ENCODE measurements at regions not wholly inside any gene's neighbourhood (a gene's known extent, or its start where the extent isn't known, plus 50 kb on each side); places are given as distances from the start of the nearest gene placed in this dataset.

DNA sequence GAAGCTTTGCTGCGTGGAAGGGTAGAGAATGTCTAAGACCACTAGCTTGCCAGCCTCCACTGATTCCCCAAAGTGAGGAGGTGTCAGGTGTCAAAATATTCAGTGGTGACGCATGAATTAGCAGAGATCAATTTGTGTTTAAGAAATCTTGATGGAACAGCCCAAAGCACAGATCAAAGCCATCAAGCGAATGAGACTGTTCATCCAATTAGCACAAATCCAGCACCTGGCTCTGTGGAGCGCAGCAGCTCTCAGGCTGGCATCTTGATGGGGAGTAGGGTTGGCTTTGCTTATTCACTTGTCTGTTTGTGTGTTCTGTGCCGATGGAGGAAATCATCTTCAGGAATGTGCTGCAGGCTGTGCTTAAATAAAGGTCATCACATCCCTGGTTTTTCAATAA is 456.8 kb upstream of the CCL2 start:
- TF ChIP-seq, protein P1, sequence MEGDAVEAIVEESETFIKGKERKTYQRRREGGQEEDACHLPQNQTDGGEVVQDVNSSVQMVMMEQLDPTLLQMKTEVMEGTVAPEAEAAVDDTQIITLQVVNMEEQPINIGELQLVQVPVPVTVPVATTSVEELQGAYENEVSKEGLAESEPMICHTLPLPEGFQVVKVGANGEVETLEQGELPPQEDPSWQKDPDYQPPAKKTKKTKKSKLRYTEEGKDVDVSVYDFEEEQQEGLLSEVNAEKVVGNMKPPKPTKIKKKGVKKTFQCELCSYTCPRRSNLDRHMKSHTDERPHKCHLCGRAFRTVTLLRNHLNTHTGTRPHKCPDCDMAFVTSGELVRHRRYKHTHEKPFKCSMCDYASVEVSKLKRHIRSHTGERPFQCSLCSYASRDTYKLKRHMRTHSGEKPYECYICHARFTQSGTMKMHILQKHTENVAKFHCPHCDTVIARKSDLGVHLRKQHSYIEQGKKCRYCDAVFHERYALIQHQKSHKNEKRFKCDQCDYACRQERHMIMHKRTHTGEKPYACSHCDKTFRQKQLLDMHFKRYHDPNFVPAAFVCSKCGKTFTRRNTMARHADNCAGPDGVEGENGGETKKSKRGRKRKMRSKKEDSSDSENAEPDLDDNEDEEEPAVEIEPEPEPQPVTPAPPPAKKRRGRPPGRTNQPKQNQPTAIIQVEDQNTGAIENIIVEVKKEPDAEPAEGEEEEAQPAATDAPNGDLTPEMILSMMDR (IDR thresholded peaks at IDR 0.05): no peak
- TF ChIP-seq EZH2 (IDR thresholded peaks at IDR 0.05; ENCODE audit: borderline replicate concordance, insufficient read depth, low read depth, low read length, poor library complexity, severe bottlenecking): no peak
- no peaks in the 10 kb centered on the region for H4K20me1 ChIP-seq (ENCODE audit: control insufficient read depth, insufficient read depth, low read length, poor library complexity, severe bottlenecking)
- H3K9ac ChIP-seq (ENCODE audit: low read length): no peak overlapping the region
- Mint-ChIP-seq H3K4me1 (no peaks in the 10 kb centered on the region), H3K27ac (no peak overlapping the region), H3K27me3 (peaks cover 19% of the 10 kb centered on the region), H3K9me3 (ENCODE audit: insufficient read depth) (no peaks in the 10 kb centered on the region), H3K4me3 (no peak overlapping the region)
- H3K36me3 ChIP-seq (replicated peaks in 1 of 2; ENCODE audit: control extremely low read depth in 1 of 2, control insufficient read depth in 1 of 2, extremely low read depth in 1 of 2, insufficient read depth in 2 of 2, low read length in 1 of 2): no peaks in the 10 kb centered on the region
- no peak for DNase-seq
- ATAC-seq (ENCODE audit: low read depth): no peak
- no peaks in the 10 kb centered on the region for H3K4me1 ChIP-seq (ENCODE audit: control insufficient read depth in 2 of 2, insufficient read depth in 2 of 2, low read length in 2 of 2)
- H3K27ac ChIP-seq (ENCODE audit: low read length in 2 of 2): no peak overlapping the region
- H2AFZ ChIP-seq (ENCODE audit: insufficient read depth, low read depth, low read length, poor library complexity, severe bottlenecking): no peak overlapping the region
- H3K79me2 ChIP-seq (ENCODE audit: control insufficient read depth, insufficient read depth, low read length): no peaks in the 10 kb centered on the region
- intact Hi-C loops (cut with micrococcal nuclease): no loop called here
- POLR2A ChIA-PET: no interaction called here
- H3K4me2 ChIP-seq (replicated peaks; ENCODE audit: low read depth, low read length, poor library complexity, severe bottlenecking): no peak overlapping the region
- no peaks in the 10 kb centered on the region for H3K9me3 ChIP-seq (ENCODE audit: control extremely low read depth in 1 of 3, control insufficient read depth in 2 of 3, insufficient read depth in 1 of 3, low read length in 2 of 3)
- 100% methylated on average over 2 of the region's 5 CpGs for WGBS (ENCODE audit: insufficient coverage)
- no peak overlapping the region for H3K4me3 ChIP-seq (ENCODE audit: control extremely low read depth in 1 of 5, extremely low read depth in 1 of 5, insufficient read depth in 1 of 5, low read depth in 2 of 5, low read length in 4 of 5)
- peaks cover 0 to 4% (median 0%) of the 10 kb centered on the region in 4 experiments for H3K27me3 ChIP-seq (replicated peaks in 1 of 4; ENCODE audit: control extremely low read depth in 1 of 4, control insufficient read depth in 3 of 4, insufficient read depth in 4 of 4, low read length in 3 of 4)
- CTCF ChIA-PET: no interaction called here

DNA sequence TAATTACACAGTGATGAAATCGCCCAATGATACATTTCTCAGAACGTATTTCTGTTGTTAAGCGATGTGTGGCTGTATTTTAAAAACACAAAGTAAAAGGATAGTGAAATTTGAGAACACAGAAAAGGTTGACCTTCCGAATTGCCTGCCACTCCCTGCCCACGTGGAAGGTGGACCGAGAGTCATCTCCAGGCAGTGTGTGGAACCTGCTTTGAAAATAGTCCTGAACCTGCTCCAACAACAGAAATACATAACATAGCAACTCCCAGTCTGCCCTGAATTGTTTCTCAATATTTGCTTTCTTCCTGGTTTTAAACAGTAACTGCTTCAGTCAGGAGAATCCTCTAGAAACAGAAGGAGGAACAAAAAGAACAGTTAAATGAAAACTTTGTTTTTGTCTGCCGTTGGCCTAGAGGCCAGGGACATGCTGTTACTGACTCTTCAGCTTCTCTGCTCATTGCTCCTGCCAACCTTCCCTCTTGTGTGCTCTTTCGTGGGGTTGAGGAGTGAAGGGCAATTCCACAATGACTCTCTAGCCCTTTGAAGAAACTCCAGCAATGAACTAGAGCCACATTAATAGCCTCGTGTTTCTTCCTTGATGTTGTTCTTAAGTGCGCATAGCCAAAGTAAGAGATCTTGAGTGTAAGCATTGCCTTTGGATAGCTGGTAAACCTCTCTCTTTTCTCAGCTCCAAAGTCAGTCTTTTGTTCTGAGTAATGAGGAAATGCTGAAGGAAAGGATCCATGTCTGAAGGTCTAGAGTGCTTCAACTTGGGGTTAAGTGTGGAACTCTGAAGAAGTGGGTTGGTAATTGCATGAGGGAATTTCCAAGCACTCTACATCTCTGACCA is 452.5 kb upstream of the CCL2 start:
- Histone ChIP-seq H3K27me3 (replicated peaks in 1 of 4; ENCODE audit: control extremely low read depth in 1 of 4, control insufficient read depth in 3 of 4, insufficient read depth in 4 of 4, low read length in 3 of 4) (peaks cover 0 to 9% (median 1%) of the 10 kb centered on the region in 4 experiments), H3K9me3 (ENCODE audit: control extremely low read depth in 1 of 3, control insufficient read depth in 2 of 3, insufficient read depth in 1 of 3, low read length in 2 of 3) (no peaks in the 10 kb centered on the region), H2AFZ (ENCODE audit: insufficient read depth, low read depth, low read length, poor library complexity, severe bottlenecking) (no peak overlapping the region), H3K4me1 (ENCODE audit: control insufficient read depth in 2 of 2, insufficient read depth in 2 of 2, low read length in 2 of 2) (no peaks in the 10 kb centered on the region), H3K9ac (ENCODE audit: low read length) (no peak overlapping the region), H3K36me3 (replicated peaks in 1 of 2; ENCODE audit: control extremely low read depth in 1 of 2, control insufficient read depth in 1 of 2, extremely low read depth in 1 of 2, insufficient read depth in 2 of 2, low read length in 1 of 2) (no peaks in the 10 kb centered on the region), H3K4me2 (replicated peaks; ENCODE audit: low read depth, low read length, poor library complexity, severe bottlenecking) (no peak overlapping the region), H3K27ac (ENCODE audit: low read length in 2 of 2) (no peak overlapping the region), H4K20me1 (ENCODE audit: control insufficient read depth, insufficient read depth, low read length, poor library complexity, severe bottlenecking) (no peaks in the 10 kb centered on the region), H3K79me2 (ENCODE audit: control insufficient read depth, insufficient read depth, low read length) (no peaks in the 10 kb centered on the region), H3K4me3 (ENCODE audit: control extremely low read depth in 1 of 5, extremely low read depth in 1 of 5, insufficient read depth in 1 of 5, low read depth in 2 of 5, low read length in 4 of 5) (no peak overlapping the region)
- Mint-ChIP-seq H3K4me1 (no peaks in the 10 kb centered on the region), H3K27ac (no peak overlapping the region), H3K27me3 (peaks cover 26% of the 10 kb centered on the region), H3K4me3 (no peak overlapping the region), H3K9me3 (ENCODE audit: insufficient read depth) (no peaks in the 10 kb centered on the region)
- intact Hi-C loops (cut with micrococcal nuclease): no loop called here
- POLR2A ChIA-PET: no interaction called here
- CTCF ChIA-PET: no interaction called here
- no peak for DNase-seq
- 78% methylated on average over 7 of the region's 10 CpGs for WGBS (ENCODE audit: insufficient coverage)
- TF ChIP-seq, protein P1 (IDR thresholded peaks at IDR 0.05): no peak
- TF ChIP-seq EZH2 (IDR thresholded peaks at IDR 0.05; ENCODE audit: borderline replicate concordance, insufficient read depth, low read depth, low read length, poor library complexity, severe bottlenecking): no peak
- no peak for ATAC-seq (ENCODE audit: low read depth)
